ENCODE measurements at regions not wholly inside any gene's neighbourhood (a gene's known extent, or its start where the extent isn't known, plus 50 kb on each side); places are given as distances from the start of the nearest gene placed in this dataset.

DNA sequence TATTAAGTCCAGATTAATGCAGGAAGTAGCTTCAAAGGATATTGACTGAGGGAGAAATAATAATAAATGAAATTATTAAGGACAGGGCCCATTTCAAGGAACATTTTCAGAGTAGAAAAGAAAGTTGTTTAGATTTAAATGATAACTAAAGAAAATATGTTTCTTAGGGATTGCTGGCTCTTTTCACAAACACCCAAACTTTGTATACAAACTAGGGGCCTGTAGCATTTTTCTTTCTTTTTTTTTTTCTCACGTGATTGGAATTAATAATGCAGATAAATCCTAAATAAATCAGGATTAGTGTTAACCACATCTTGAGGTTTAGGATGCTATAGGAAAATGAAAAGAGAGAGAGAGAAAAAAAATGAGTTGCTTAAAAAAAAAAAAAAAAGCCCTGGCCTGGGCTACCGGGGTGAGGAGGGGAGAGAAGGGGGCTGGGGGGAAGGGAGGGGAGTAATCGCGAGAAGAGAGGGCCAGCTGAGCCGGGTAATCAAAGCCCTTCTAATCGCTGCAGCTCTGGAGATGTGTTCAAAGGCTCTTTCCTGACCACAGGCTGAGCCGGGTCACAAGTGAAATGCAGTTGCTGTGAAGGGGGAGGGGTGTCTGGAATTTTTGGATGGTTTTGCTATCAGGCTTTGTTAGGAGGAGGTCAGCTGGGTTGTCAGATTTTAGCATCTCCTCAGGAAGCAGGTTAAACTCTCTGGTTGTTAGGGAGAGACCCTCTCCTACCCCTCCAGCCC, 104.6 kb upstream of the ZFHX3 start (continued):
- TF ChIP-seq POLR2A (IDR thresholded peaks at IDR 0.05; ENCODE audit: borderline replicate concordance, extremely low read depth, insufficient read depth, insufficient read length), result no peak
- TF ChIP-seq, protein P1, sequence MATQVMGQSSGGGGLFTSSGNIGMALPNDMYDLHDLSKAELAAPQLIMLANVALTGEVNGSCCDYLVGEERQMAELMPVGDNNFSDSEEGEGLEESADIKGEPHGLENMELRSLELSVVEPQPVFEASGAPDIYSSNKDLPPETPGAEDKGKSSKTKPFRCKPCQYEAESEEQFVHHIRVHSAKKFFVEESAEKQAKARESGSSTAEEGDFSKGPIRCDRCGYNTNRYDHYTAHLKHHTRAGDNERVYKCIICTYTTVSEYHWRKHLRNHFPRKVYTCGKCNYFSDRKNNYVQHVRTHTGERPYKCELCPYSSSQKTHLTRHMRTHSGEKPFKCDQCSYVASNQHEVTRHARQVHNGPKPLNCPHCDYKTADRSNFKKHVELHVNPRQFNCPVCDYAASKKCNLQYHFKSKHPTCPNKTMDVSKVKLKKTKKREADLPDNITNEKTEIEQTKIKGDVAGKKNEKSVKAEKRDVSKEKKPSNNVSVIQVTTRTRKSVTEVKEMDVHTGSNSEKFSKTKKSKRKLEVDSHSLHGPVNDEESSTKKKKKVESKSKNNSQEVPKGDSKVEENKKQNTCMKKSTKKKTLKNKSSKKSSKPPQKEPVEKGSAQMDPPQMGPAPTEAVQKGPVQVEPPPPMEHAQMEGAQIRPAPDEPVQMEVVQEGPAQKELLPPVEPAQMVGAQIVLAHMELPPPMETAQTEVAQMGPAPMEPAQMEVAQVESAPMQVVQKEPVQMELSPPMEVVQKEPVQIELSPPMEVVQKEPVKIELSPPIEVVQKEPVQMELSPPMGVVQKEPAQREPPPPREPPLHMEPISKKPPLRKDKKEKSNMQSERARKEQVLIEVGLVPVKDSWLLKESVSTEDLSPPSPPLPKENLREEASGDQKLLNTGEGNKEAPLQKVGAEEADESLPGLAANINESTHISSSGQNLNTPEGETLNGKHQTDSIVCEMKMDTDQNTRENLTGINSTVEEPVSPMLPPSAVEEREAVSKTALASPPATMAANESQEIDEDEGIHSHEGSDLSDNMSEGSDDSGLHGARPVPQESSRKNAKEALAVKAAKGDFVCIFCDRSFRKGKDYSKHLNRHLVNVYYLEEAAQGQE (IDR thresholded peaks at IDR 0.05; ENCODE audit: low read depth), result no peak

DNA sequence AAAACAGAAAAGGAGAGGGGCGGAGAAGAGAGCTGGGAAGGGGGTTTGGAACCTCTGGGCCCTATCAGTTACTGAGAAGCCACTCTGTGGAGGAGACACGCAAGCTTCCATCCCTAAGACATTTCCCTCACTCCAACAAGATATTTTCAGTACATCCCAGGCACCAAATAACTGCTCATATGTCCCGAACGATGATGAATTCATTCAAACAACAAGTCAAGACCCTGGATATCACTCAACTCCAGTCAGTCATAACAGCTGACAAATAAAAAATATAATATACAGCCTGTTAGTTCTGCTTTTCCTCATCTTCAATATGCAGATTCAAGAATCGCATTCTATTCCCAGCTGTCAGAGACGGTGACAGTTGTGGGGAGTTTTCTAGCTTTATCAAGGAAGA, 104.0 kb upstream of the ZFHX3 start:
- no peaks in the 10 kb centered on the region for H3K9me3 ChIP-seq (ENCODE audit: control insufficient read depth in 1 of 2, insufficient read depth in 1 of 2, low read depth in 1 of 2, low read length in 2 of 2)
- no TSS peak for BruUV-seq (replicated peaks)
- H4K20me1 ChIP-seq (ENCODE audit: insufficient read depth), result no peaks in the 10 kb centered on the region
- DNase-seq (ENCODE audit: low read depth, low spot score) (no peak), ATAC-seq (no peak)
- ChIA-PET POLR2A (no interaction called here), CTCF (no interaction called here), RAD21 (ENCODE audit: low non-redundant PET in 1 of 2, low total read pairs in 2 of 2, uncharacterized antibody in 2 of 2, unreplicated experiment in 2 of 2) (no interaction called here)
- H3K27me3 ChIP-seq (ENCODE audit: insufficient read depth, low read length), result no peaks in the 10 kb centered on the region
- intact Hi-C loops (cut with micrococcal nuclease), result no loop called here
- H2AFZ ChIP-seq (ENCODE audit: low read depth, low read length, poor library complexity, severe bottlenecking), result no peak overlapping the region
- H3K79me2 ChIP-seq (ENCODE audit: insufficient read depth, low read length), result no peaks in the 10 kb centered on the region
- no peak overlapping the region for H3K27ac ChIP-seq (ENCODE audit: low read depth, low read length)
- no peak overlapping the region for H3K4me3 ChIP-seq (replicated peaks in 1 of 2; ENCODE audit: low read depth in 1 of 2, low read length in 2 of 2)
- H3K36me3 ChIP-seq (ENCODE audit: control insufficient read depth in 1 of 2, insufficient read depth in 2 of 2, low read length in 2 of 2), result no peaks in the 10 kb centered on the region
- no peaks in the 10 kb centered on the region for H3K9me2 ChIP-seq (ENCODE audit: insufficient read depth)
- H3K9ac ChIP-seq (ENCODE audit: low read length), result no peak overlapping the region
- H3K4me2 ChIP-seq (ENCODE audit: low read length), result no peak overlapping the region
- H3K4me1 ChIP-seq (ENCODE audit: control insufficient read depth in 1 of 2, insufficient read depth in 2 of 2, low read length in 2 of 2), result no peaks in the 10 kb centered on the region
- TF ChIP-seq SIN3A (IDR thresholded peaks at IDR 0.05; ENCODE audit: low read depth), result no peak
- TF ChIP-seq ZFX (IDR thresholded peaks at IDR 0.05), result no peak
- TF ChIP-seq POLR2A (IDR thresholded peaks at IDR 0.05; ENCODE audit: borderline replicate concordance, extremely low read depth, insufficient read depth, insufficient read length), result no peak
- no peak for TF ChIP-seq RAD21 (IDR thresholded peaks at IDR 0.05; ENCODE audit: low read depth)
- TF ChIP-seq, protein P2, sequence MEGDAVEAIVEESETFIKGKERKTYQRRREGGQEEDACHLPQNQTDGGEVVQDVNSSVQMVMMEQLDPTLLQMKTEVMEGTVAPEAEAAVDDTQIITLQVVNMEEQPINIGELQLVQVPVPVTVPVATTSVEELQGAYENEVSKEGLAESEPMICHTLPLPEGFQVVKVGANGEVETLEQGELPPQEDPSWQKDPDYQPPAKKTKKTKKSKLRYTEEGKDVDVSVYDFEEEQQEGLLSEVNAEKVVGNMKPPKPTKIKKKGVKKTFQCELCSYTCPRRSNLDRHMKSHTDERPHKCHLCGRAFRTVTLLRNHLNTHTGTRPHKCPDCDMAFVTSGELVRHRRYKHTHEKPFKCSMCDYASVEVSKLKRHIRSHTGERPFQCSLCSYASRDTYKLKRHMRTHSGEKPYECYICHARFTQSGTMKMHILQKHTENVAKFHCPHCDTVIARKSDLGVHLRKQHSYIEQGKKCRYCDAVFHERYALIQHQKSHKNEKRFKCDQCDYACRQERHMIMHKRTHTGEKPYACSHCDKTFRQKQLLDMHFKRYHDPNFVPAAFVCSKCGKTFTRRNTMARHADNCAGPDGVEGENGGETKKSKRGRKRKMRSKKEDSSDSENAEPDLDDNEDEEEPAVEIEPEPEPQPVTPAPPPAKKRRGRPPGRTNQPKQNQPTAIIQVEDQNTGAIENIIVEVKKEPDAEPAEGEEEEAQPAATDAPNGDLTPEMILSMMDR (IDR thresholded peaks at IDR 0.05 in 2 of 3, conservative IDR thresholded peaks at IDR 0.05 in 1 of 3; ENCODE audit: borderline replicate concordance in 1 of 3, insufficient read depth in 1 of 3, low read depth in 2 of 3, low read length in 2 of 3), result no peak
- no peak for TF ChIP-seq CBX3 (IDR thresholded peaks at IDR 0.05; ENCODE audit: low read depth)
- TF ChIP-seq EGR1 (IDR thresholded peaks at IDR 0.05; ENCODE audit: low read depth), result no peak
- TF ChIP-seq TCF7L2 (IDR thresholded peaks at IDR 0.05; ENCODE audit: borderline replicate concordance, extremely low read depth, insufficient read depth, insufficient read length), result no peak
- TF ChIP-seq JUND (IDR thresholded peaks at IDR 0.05), result no peak
- TF ChIP-seq EZH2 (IDR thresholded peaks at IDR 0.05), result no peak
- TF ChIP-seq SRF (IDR thresholded peaks at IDR 0.05; ENCODE audit: low read depth), result no peak
- TF ChIP-seq, protein P3, sequence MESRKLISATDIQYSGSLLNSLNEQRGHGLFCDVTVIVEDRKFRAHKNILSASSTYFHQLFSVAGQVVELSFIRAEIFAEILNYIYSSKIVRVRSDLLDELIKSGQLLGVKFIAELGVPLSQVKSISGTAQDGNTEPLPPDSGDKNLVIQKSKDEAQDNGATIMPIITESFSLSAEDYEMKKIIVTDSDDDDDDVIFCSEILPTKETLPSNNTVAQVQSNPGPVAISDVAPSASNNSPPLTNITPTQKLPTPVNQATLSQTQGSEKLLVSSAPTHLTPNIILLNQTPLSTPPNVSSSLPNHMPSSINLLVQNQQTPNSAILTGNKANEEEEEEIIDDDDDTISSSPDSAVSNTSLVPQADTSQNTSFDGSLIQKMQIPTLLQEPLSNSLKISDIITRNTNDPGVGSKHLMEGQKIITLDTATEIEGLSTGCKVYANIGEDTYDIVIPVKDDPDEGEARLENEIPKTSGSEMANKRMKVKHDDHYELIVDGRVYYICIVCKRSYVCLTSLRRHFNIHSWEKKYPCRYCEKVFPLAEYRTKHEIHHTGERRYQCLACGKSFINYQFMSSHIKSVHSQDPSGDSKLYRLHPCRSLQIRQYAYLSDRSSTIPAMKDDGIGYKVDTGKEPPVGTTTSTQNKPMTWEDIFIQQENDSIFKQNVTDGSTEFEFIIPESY (IDR thresholded peaks at IDR 0.05; ENCODE audit: extremely low read depth, insufficient replicate concordance, low read length), result no peak
- TF ChIP-seq FOSL1 (IDR thresholded peaks at IDR 0.05; ENCODE audit: low read depth), result no peak
- TF ChIP-seq SP1 (IDR thresholded peaks at IDR 0.05; ENCODE audit: low read depth), result no peak
- no peak for TF ChIP-seq ELF1 (IDR thresholded peaks at IDR 0.05; ENCODE audit: borderline replicate concordance, low read depth)
- TF ChIP-seq, protein P4, sequence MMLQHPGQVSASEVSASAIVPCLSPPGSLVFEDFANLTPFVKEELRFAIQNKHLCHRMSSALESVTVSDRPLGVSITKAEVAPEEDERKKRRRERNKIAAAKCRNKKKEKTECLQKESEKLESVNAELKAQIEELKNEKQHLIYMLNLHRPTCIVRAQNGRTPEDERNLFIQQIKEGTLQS (IDR thresholded peaks at IDR 0.05), result no peak
- no peak for TF ChIP-seq CEBPB (IDR thresholded peaks at IDR 0.05; ENCODE audit: low read depth)
- TF ChIP-seq YY1 (IDR thresholded peaks at IDR 0.05; ENCODE audit: extremely low read depth, insufficient replicate concordance, low read depth, low read length), result no peak
